ENCODE measurements at regions not wholly inside any gene's neighbourhood (a gene's known extent, or its start where the extent isn't known, plus 50 kb on each side); places are given as distances from the start of the nearest gene placed in this dataset.

- no peak for DNase-seq
These were observed 374.3 kb downstream of the CDH26 start for GRCh38 chr20:60332523-60332922.

GRCh38 chr20:60334911-60335310 lies 376.7 kb downstream of the CDH26 start:
- no peak for DNase-seq

GRCh38 chr20:60338556-60338955 lies 380.3 kb downstream of the CDH26 start:
- no peak for DNase-seq

GRCh38 chr20:60339738-60340137 lies 381.5 kb downstream of the CDH26 start:
- DNase-seq, result no peak

- DNase-seq, result no peak
These were observed 382.0 kb downstream of the CDH26 start for GRCh38 chr20:60340232-60340631.

- no peak for DNase-seq
These were observed 382.8 kb downstream of the CDH26 start for GRCh38 chr20:60341062-60341461.

GRCh38 chr20:60345106-60345505 lies 386.9 kb downstream of the CDH26 start:
- no peak for DNase-seq

- DNase-seq, result no peak
These were observed 391.2 kb downstream of the CDH26 start for GRCh38 chr20:60349418-60349817.

- DNase-seq, result no peak
These were observed 393.8 kb downstream of the CDH26 start for GRCh38 chr20:60352017-60352416.

GRCh38 chr20:60352596-60352995 lies 394.4 kb downstream of the CDH26 start:
- no peak for DNase-seq

GRCh38 chr20:60354024-60354580 lies 395.9 kb downstream of the CDH26 start:
- no peak for DNase-seq

- DNase-seq, result no peak
These were observed 399.9 kb downstream of the CDH26 start for GRCh38 chr20:60358101-60358500.

- DNase-seq, result no peak
These were observed 400.8 kb downstream of the CDH26 start for GRCh38 chr20:60359010-60359409.

GRCh38 chr20:60361761-60362395 lies 403.7 kb downstream of the CDH26 start:
- DNase-seq, result no peak

GRCh38 chr20:60362531-60362930 lies 404.3 kb downstream of the CDH26 start:
- no peak for DNase-seq

- DNase-seq, result no peak
These were observed 405.5 kb downstream of the CDH26 start for GRCh38 chr20:60363698-60364097.

GRCh38 chr20:60365064-60365666 lies 406.9 kb downstream of the CDH26 start:
- no peak for DNase-seq

- no peak for DNase-seq
These were observed 407.7 kb downstream of the CDH26 start for GRCh38 chr20:60365882-60366281.

- no peak for DNase-seq
These were observed 413.2 kb downstream of the CDH26 start for GRCh38 chr20:60371384-60371783.

- DNase-seq, result no peak
These were observed 414.1 kb downstream of the CDH26 start for GRCh38 chr20:60372275-60372674.

- no peak for DNase-seq
These were observed 414.6 kb downstream of the CDH26 start for GRCh38 chr20:60372822-60373221.

GRCh38 chr20:60378620-60379019 lies 420.4 kb downstream of the CDH26 start:
- no peak for DNase-seq

GRCh38 chr20:60381643-60382400 lies 423.6 kb downstream of the CDH26 start:
- DNase-seq, result no peak

GRCh38 chr20:60389441-60389840 lies 431.2 kb downstream of the CDH26 start:
- DNase-seq, result no peak
